ENCODE measurements at regions not wholly inside any gene's neighbourhood (a gene's known extent, or its start where the extent isn't known, plus 50 kb on each side); places are given as distances from the start of the nearest gene placed in this dataset.
A peak's percentile ranks its signal among the peaks of the same experiment; 100 is the strongest.

DNA sequence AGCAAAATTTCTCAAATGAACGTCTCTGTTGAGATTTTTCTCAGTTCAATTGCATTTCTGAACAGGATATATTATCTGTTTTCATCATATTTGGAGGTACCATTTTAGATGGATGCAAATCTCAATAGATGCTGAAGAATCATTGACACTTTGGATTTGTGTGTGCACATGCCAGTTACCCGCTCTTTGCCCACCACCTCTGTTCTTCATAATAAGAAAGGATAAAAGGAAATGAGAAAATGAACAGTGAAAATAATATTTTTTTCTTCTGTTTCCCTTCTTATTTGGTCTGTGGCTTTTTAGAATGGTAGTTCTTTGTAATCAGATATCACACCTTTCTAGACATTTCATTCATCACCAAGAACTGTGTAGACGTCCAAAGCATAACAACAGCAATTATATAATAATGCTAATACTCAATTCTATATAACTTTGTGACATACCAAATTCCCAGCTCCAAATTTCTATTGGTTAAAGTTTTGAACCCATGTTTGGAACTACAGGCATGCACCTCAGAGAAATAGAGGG is 256.7 kb upstream of the SATB1 start:
- no peak for DNase-seq (ENCODE audit: low read depth, low spot score)

DNA sequence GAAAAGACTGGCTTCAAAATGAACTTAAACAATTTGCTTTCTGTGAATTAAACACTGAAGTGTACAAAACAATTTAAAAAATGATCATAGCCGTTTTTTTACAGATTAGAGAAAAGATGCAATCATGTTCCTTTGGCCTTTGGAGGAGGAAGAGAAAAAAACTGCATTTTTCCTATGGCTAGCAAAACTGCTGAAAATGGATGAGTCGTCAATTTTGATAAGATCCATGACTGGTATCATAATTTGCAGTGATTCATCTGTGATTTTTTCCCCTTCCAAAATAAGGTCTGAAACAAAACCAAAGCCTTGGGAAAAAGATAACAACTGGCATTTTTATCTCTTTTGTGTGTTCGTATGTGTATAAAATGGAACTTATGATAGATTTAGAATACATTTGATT is 255.6 kb upstream of the SATB1 start:
- no peak for DNase-seq (ENCODE audit: low read depth, low spot score)

GRCh38 chr3:18679238-18679637 is 254.1 kb upstream of the SATB1 start:
- DNase-seq (ENCODE audit: low read depth, low spot score): no peak

DNA sequence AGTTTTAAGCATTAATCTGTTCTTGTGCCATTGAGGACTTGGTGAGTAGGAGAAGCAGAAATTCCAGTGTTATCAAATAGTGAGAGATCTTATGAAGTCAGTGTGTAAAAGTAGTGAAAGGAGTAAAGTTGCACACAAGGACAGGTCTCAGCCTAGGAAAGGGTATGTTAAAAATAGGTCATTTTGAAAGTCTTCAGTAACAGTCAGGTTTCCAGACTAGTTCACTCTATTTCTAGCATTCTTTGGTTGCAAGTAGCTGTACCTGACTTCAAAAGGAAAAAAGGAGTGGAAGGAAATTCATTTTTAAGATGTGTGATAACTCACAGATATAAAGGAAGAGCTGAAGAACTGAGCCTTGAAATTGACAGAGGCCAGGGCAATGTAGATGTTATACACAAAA is 250.1 kb upstream of the SATB1 start:
- no peak for DNase-seq (ENCODE audit: low read depth, low spot score)

GRCh38 chr3:18672561-18672960 is 247.4 kb upstream of the SATB1 start:
- DNase-seq (ENCODE audit: low read depth, low spot score): no peak

DNA sequence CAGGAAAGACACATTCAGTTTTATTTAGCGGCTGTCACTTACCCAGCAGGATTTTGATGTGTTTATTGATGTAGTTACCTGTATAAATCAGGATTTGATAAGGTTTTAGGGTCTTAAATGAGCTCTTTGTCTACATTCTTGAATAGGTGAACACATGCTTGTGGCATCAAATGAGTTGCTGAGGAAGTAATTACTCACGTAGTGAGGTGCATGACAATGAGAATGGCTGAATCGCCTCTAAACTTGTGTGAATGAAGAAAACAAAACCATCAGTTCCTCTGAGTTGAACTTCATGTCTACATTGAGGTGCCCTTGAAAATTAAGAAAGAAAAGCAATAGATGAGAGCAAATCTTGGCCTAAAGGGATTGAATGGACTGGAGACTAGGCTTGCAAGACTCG is 245.6 kb upstream of the SATB1 start:
- no peak for DNase-seq (ENCODE audit: low read depth, low spot score)

DNA sequence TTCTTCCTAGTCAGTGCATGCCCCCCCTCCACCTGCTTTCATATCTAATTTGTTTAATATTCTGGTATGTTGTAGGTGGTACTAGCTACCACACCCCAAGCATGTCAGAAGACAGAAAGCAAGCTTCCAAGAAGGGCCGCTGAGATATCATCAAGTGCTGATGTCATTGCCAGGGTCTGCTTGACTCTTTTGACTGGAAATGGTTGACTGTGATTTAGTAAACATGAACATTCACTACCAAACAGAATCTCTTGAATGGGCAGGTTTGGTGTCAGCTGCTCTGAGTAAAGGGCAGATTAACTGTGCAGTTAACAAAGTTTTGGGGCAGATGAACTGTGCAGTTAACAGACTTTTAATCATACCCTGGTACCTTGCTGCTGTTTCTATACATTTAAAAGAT is 244.2 kb upstream of the SATB1 start:
- no peak for DNase-seq (ENCODE audit: low read depth, low spot score)

DNA sequence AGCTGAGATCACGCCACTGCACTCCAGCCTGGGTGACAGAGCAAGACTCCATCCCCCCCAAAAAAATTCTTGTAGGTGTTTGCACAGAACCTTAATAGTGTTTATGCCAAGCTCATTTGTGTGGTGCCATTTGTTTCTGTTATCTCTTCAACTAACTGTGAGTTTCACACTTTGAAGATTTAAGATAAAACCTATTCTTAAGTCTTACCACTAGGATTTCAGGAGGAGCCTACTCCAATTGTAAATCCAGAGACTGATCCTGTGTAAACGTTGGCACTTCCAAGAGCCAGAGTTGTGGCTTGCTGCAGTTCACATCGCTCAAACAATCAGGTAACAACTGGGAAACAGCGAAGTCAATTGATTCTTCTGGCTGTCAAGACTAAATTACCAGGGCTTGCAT is 242.4 kb upstream of the SATB1 start:
- no peak for DNase-seq (ENCODE audit: low read depth, low spot score)

- no peak for DNase-seq (ENCODE audit: low read depth, low spot score)
Observed at GRCh38 chr3:18666655-18667054, 241.5 kb upstream of the SATB1 start.

- DNase-seq (ENCODE audit: low read depth, low spot score): no peak
Observed at GRCh38 chr3:18660059-18660458, 234.9 kb upstream of the SATB1 start.

DNA sequence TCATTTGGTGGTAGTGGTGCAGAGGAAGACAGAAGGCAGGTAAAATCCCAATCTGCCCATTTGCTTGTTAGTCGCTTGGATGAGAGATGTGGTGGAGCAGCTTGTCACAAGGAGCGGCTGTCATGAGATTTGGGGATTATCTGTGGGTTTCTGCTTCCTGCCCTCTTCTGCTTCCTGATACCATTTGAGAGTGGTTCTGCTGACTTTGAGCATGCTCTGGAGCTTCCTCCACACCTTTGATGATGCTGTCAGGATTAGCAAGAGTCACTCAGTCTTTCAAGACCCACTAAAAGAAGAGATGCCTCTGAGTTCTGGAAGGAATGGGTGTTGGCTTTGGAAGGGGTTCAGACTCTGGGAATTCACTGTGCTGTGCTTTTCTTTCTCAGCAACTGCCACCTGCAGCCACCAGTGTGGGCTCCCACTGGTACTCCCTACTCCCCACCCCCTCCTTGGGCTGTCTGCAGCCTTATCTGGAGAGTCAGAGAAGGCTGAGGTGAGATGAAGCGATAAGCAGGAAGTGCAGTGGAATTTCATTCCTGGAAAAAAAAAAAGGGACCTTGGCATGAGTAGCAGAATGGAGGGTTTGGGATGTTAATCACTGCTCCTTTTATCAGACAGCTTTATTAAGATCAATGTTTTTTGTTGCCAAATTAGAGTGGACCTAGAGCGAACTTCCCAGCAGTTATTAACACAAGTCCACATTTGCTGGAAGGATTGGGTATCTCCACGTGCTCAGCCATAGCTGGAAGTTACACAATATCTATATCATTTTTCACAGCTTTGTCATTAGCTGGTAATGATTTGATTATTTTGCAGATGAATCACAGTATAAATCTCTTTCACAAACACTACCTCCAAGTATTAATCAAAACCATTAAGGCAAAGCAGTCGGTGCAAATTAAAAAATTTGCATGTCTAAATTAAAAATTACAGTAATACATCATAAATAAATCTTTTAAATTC is 233.0 kb upstream of the SATB1 start:
- peak; percentile 4 for DNase-seq (ENCODE audit: low read depth, low spot score)

GRCh38 chr3:18656866-18657265 is 231.7 kb upstream of the SATB1 start:
- no peak for DNase-seq (ENCODE audit: low read depth, low spot score)

DNA sequence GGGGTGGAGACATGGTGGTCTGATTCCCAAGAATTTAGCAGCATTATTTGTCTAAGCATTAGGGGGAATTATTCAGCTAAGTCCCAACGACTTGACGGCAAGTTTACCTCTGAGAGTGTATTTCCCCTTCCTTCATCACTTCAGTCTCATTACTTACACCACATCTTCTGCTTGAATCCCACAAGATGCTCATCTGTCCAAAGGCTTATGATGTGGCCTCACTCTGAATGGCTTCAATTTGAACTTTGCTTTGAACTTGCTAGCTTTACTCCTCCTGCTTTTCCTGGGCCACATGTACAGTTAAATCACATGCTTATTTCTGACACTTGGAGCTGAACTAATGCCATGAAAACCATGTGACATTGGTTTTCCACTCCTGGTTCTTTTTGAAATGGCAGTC is 231.3 kb upstream of the SATB1 start:
- no peak for DNase-seq (ENCODE audit: low read depth, low spot score)

- no peak for DNase-seq (ENCODE audit: low read depth, low spot score)
Observed at GRCh38 chr3:18655827-18656226, 230.7 kb upstream of the SATB1 start.

DNA sequence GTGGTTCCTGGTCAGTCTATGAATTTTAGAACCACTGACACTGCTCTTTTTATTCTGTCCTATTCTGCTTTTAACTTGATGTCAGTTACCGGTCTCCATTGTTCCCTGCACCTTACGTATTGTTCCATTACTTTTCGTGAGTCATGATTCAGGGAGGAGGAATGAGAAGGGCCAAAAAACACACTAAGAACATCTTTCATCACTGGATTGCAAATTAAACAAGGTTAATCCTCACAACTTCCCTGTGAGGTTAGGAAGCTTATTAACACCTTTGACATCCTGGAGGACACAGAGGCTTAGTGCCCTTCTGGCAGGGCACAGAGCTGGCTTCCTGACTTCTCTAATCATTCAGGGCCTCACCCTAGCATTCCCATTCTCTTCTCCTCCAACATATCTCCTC is 227.6 kb upstream of the SATB1 start:
- no peak for DNase-seq (ENCODE audit: low read depth, low spot score)

DNA sequence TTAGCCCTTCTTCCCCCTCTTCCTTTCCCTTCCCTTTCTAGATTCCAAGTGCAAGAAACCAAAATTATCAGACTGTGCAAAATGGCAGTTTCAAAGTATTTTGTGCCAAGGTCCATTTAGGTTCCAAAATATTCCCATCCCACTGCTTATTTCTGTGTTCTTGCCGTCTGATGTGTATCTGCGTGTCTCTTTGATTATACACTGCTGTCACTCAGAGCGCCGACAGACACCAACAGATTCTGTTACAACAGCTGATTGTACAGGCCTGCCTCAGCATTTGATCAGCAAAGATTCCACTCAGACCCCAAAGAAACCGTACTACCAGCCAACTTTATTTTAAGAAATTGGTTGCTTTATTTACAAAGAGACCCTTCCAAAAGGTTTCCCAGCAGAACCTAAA is 225.6 kb upstream of the SATB1 start:
- no peak for DNase-seq (ENCODE audit: low read depth, low spot score)

DNA sequence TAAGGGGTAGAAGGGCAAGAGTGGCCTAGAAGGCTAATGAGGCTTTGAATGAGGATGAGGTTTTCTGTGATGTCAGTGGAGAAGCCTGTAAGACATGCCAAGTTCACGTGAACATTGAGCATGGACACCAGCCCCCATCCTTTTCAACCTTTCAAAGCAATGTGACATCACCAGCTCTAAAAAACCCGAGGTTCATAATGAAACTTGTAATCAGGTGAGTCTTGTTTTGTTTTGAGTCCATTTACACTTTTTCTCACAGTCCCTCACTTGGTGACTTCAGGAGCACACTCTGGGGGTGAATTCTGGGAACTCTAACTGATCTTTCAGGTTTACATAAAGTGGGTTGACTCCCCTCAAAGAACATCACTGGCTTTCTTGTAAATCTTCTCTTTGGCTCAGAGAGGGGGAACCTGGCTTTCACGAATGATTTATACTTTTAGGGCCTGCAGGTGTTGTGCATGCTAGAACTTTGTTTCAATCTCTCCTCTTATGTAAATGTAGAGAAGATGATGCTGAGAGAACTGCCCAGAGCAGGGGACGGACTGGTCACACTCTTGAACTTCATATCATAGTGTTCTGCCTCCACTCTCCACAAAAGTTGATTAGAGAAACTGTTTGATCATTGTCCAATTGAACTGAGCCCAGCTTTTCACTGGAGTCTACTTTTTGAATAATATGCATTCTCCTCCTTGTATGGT is 224.7 kb upstream of the SATB1 start:
- DNase-seq (ENCODE audit: low read depth, low spot score): no peak

- no peak for DNase-seq (ENCODE audit: low read depth, low spot score)
Observed at GRCh38 chr3:18648868-18649462, 223.8 kb upstream of the SATB1 start.

- DNase-seq (ENCODE audit: low read depth, low spot score): no peak
Observed at GRCh38 chr3:18648159-18648558, 223.0 kb upstream of the SATB1 start.

DNA sequence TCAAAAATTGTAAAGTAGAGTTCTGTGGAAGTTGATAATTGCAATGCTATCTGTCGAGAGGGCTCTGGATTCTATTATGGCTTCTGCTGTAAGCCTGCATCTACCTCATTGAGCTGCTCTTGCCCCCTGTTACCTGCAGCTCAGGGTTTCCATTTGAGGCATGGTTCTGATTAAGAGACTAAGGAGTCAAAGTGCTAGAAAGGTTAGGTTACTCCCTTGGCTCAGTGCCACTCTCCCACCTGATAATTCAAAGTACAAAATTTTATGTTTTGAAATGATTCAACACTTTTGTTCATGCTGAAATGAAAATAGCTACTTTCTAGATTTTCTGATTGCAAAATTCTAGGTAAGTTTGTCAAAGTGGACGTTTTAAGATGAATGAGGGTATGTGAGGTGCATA is 220.5 kb upstream of the SATB1 start:
- DNase-seq (ENCODE audit: low read depth, low spot score): no peak

- no peak for DNase-seq (ENCODE audit: low read depth, low spot score)
Observed at GRCh38 chr3:18643281-18643680, 218.1 kb upstream of the SATB1 start.

DNA sequence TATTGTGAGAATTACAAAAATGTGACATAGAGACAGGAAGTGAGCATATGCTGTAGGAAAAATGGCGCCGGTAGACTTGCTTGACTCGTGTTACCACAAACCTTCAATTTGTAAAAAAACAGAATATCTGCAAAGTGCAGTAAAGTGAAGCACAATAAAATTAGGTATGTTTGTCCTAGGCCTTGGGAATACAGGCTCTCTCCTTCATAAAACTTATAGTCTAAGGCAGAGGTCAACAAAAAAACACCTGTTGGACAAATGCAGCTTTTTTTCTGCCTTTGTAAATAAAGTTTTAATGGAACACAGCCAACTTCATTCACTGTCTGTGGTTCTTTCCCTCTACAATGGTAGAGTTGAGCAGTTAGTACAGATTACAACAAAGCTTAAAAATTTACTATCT is 216.8 kb upstream of the SATB1 start:
- DNase-seq (ENCODE audit: low read depth, low spot score): no peak

Measured in ELF-1 (cell line).